ENCODE measurements at regions not wholly inside any gene's neighbourhood (a gene's known extent, or its start where the extent isn't known, plus 50 kb on each side); places are given as distances from the start of the nearest gene placed in this dataset.

DNA sequence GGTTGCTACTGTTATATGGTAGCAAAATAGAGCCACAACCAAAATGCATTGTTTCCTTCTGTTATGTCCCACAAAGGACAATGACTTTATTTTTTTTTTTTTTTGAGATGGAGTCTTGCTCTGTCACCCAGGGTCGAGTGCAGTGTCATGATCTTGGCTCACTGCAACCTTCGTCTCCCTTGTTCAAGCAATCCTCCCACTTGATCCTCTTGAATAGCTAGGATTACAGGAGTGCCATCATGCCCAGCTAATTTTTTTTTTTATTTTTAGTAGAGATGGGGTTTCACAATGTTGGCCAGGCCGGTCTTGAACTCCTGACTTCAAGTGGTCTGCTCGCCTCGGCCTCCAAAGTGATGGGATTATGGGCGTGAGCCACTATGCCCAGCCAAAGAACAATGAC is 527.7 kb upstream of the SGCD start:
- Histone ChIP-seq H3K27me3 (ENCODE audit: control insufficient read depth in 2 of 2, insufficient read depth in 2 of 2, low read length in 2 of 2) (no peaks in the 10 kb centered on the region), H3K4me2 (ENCODE audit: insufficient read depth, low read length) (no peak overlapping the region), H4K20me1 (replicated peaks; ENCODE audit: control insufficient read depth, insufficient read depth, low read length) (no peaks in the 10 kb centered on the region), H3K9me1 (ENCODE audit: control insufficient read depth, insufficient read depth, low read length) (no peaks in the 10 kb centered on the region), H3K36me3 (ENCODE audit: control insufficient read depth, insufficient read depth, low read length) (no peaks in the 10 kb centered on the region), H3K27ac (ENCODE audit: extremely low read depth, low read depth, low read length) (no peak overlapping the region), H3K9me3 (replicated peaks; ENCODE audit: control insufficient read depth, insufficient read depth, low read depth, low read length) (no peaks in the 10 kb centered on the region), H3K9ac (ENCODE audit: insufficient read depth in 1 of 2, low read depth in 2 of 2, low read length in 2 of 2) (no peak overlapping the region), H2AFZ (ENCODE audit: low read depth, low read length) (no peak overlapping the region), H3K4me3 (no peak overlapping the region), H3K4me1 (replicated peaks in 1 of 2; ENCODE audit: control insufficient read depth in 2 of 2, insufficient read depth in 2 of 2, low read length in 2 of 2) (no peaks in the 10 kb centered on the region), H3K79me2 (ENCODE audit: control insufficient read depth, insufficient read depth, low read length) (no peaks in the 10 kb centered on the region)
- POLR2A ChIA-PET = no interaction called here
- FAIRE-seq (no peak), ATAC-seq (no peak), DNase-seq (ENCODE audit: extremely low read depth in 1 of 4, low spot score in 3 of 4) (no peak)
- WGBS (ENCODE audit: insufficient coverage, low coverage, missing lambda C conversion rate) = 0% methylated on average over 6 of the region's 6 CpGs
- no TSS peak for BruUV-seq (replicated peaks)
- intact Hi-C loops (cut with micrococcal nuclease) = no loop called here
- CTCF ChIA-PET (ENCODE audit: low intra/inter-chr PET ratio) = no interaction called here
- in situ Hi-C loops (cut with MboI) = no loop called here
- no peak for TF ChIP-seq NUFIP1 (IDR thresholded peaks at IDR 0.05; ENCODE audit: partially characterized antibody)
- TF ChIP-seq, protein P1, sequence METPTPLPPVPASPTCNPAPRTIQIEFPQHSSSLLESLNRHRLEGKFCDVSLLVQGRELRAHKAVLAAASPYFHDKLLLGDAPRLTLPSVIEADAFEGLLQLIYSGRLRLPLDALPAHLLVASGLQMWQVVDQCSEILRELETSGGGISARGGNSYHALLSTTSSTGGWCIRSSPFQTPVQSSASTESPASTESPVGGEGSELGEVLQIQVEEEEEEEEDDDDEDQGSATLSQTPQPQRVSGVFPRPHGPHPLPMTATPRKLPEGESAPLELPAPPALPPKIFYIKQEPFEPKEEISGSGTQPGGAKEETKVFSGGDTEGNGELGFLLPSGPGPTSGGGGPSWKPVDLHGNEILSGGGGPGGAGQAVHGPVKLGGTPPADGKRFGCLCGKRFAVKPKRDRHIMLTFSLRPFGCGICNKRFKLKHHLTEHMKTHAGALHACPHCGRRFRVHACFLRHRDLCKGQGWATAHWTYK (CRISPR knock-in tag; IDR thresholded peaks at IDR 0.05) = no peak
- TF ChIP-seq SIRT6 (IDR thresholded peaks at IDR 0.05; ENCODE audit: low read depth, low read length) = no peak
- TF ChIP-seq, protein P2, sequence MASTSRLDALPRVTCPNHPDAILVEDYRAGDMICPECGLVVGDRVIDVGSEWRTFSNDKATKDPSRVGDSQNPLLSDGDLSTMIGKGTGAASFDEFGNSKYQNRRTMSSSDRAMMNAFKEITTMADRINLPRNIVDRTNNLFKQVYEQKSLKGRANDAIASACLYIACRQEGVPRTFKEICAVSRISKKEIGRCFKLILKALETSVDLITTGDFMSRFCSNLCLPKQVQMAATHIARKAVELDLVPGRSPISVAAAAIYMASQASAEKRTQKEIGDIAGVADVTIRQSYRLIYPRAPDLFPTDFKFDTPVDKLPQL (IDR thresholded peaks at IDR 0.05; ENCODE audit: extremely low read depth, insufficient read length) = no peak
- TF ChIP-seq ILK (tag; IDR thresholded peaks at IDR 0.05; ENCODE audit: borderline replicate concordance, low read depth) = no peak
- TF ChIP-seq YY1 (IDR thresholded peaks at IDR 0.05; ENCODE audit: borderline replicate concordance in 1 of 3, control insufficient read depth in 1 of 3, extremely low read depth in 1 of 3, insufficient read depth in 3 of 3, insufficient read length in 1 of 3, insufficient replicate concordance in 2 of 3, low read depth in 1 of 3, low read length in 2 of 3) = no peak
- TF ChIP-seq TRIM24 (IDR thresholded peaks at IDR 0.05) = no peak
- no peak for TF ChIP-seq SMC3 (conservative IDR thresholded peaks at IDR 0.05; ENCODE audit: insufficient read depth, low read depth, low read length)
- TF ChIP-seq, protein P3, sequence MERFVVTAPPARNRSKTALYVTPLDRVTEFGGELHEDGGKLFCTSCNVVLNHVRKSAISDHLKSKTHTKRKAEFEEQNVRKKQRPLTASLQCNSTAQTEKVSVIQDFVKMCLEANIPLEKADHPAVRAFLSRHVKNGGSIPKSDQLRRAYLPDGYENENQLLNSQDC (CRISPR knock-in tag; IDR thresholded peaks at IDR 0.05) = no peak
- TF ChIP-seq RFX7 (CRISPR knock-in tag; IDR thresholded peaks at IDR 0.05) = no peak
- no peak for TF ChIP-seq EHMT2 (IDR thresholded peaks at IDR 0.05)
- TF ChIP-seq, protein P4, sequence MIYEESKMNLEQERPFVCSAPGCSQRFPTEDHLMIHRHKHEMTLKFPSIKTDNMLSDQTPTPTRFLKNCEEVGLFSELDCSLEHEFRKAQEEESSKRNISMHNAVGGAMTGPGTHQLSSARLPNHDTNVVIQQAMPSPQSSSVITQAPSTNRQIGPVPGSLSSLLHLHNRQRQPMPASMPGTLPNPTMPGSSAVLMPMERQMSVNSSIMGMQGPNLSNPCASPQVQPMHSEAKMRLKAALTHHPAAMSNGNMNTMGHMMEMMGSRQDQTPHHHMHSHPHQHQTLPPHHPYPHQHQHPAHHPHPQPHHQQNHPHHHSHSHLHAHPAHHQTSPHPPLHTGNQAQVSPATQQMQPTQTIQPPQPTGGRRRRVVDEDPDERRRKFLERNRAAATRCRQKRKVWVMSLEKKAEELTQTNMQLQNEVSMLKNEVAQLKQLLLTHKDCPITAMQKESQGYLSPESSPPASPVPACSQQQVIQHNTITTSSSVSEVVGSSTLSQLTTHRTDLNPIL (CRISPR knock-in tag; IDR thresholded peaks at IDR 0.05) = no peak
- no peak for TF ChIP-seq HNRNPLL (IDR thresholded peaks at IDR 0.05; ENCODE audit: low read depth, low read length, poor library complexity, severe bottlenecking)
- TF ChIP-seq KAT7 (CRISPR knock-in tag; IDR thresholded peaks at IDR 0.05; ENCODE audit: borderline replicate concordance) = no peak
- TF ChIP-seq, protein P5, sequence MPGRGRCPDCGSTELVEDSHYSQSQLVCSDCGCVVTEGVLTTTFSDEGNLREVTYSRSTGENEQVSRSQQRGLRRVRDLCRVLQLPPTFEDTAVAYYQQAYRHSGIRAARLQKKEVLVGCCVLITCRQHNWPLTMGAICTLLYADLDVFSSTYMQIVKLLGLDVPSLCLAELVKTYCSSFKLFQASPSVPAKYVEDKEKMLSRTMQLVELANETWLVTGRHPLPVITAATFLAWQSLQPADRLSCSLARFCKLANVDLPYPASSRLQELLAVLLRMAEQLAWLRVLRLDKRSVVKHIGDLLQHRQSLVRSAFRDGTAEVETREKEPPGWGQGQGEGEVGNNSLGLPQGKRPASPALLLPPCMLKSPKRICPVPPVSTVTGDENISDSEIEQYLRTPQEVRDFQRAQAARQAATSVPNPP (IDR thresholded peaks at IDR 0.05; ENCODE audit: borderline replicate concordance, insufficient read depth, insufficient read length) = no peak
